Neural cell (in vitro differentiated cells): ENCODE measurements at regions not wholly inside any gene's neighbourhood (a gene's known extent, or its start where the extent isn't known, plus 50 kb on each side); places are given as distances from the start of the nearest gene placed in this dataset.

Experiments used
- H2AFZ ChIP-seq: fragments of 200-600, 300-800 bp; sonication (generic), shearing (Covaris generic); 2 replicates; pipeline ENCODE4 v1.6.0; 2014; ENCODE audit warnings: low read depth, mild to moderate bottlenecking, antibody characterized with exemption, low read length, moderate library complexity
- H3F3A ChIP-seq: fragments of 200-600 bp; shearing (Covaris generic); 2 replicates; pipeline ENCODE4 v1.6.1; 2016; ENCODE audit warnings: mild to moderate bottlenecking, moderate library complexity, mixed read lengths, antibody characterized with exemption, low read length; ENCODE audit not compliant: insufficient read depth, poor library complexity, severe bottlenecking
- H3K27ac ChIP-seq: fragments of 200-600, 300-800 bp; sonication (generic), shearing (Covaris generic); 2 replicates; pipeline ENCODE4 v1.5.1; 2014; ENCODE audit warnings: mild to moderate bottlenecking, low read length, moderate library complexity
- H3K27me3 ChIP-seq: fragments of 300-800, 200-600 bp; sonication (generic), shearing (Covaris generic); 2 replicates; pipeline ENCODE4 v1.6.0; 2014; ENCODE audit warnings: mild to moderate bottlenecking, low read depth, low read length, moderate library complexity; ENCODE audit not compliant: insufficient read depth
- H3K36me3 ChIP-seq: fragments of 300-800, 200-600 bp; sonication (generic), shearing (Covaris generic); 2 replicates; pipeline ENCODE4 v1.5.1; 2014; ENCODE audit warnings: mild to moderate bottlenecking, antibody characterized with exemption, low read length, moderate library complexity; ENCODE audit not compliant: insufficient read depth
- H3K4me2 ChIP-seq: fragments of 300-800, 200-600 bp; sonication (generic), shearing (Covaris generic); 2 replicates; pipeline ENCODE4 v1.6.0; 2014; ENCODE audit warnings: mild to moderate bottlenecking, low read length
- H3K4me3 ChIP-seq: fragments of 300-800, 200-600 bp; sonication (generic), shearing (Covaris generic); 2 replicates; pipeline ENCODE4 v1.5.1; 2014; ENCODE audit warnings: mild to moderate bottlenecking, low read length, moderate library complexity
- H3K79me2 ChIP-seq: fragments of 200-600 bp; shearing (Covaris generic); replicated peaks from 2 replicates; pipeline ENCODE4 v1.6.0; 2014; ENCODE audit warnings: mild to moderate bottlenecking, low read length, moderate library complexity; ENCODE audit not compliant: insufficient read depth
- H3K9ac ChIP-seq: fragments of 300-800, 200-600 bp; sonication (generic), shearing (Covaris generic); 2 replicates; pipeline ENCODE4 v1.6.1; 2016; ENCODE audit warnings: mild to moderate bottlenecking, low read length, mixed read lengths
- H3K9me2 ChIP-seq: fragments of 200-600 bp; shearing (Covaris generic); 2 replicates; pipeline ENCODE4 v1.6.1; 2016; ENCODE audit warnings: mild to moderate bottlenecking, low read length, mixed read lengths; ENCODE audit not compliant: insufficient read depth
- H3K9me3 ChIP-seq: fragments of 200-600, 300-800 bp; sonication (generic), shearing (Covaris generic); 2 replicates; pipeline ENCODE4 v1.6.1; 2016; ENCODE audit warnings: mild to moderate bottlenecking, mixed run types, low read length, moderate library complexity, mixed read lengths
- H4K20me1 ChIP-seq: fragments of 200-600 bp; shearing (Covaris generic); 2 replicates; pipeline ENCODE4 v1.6.1; 2016; ENCODE audit warnings: mild to moderate bottlenecking, mixed run types; ENCODE audit not compliant: insufficient read depth
- EP300 ChIP-seq: fragments of 450-650 bp; conservative IDR thresholded peaks from 2 replicates; pipeline ENCODE4 v1.6.1; 2014; ENCODE audit warnings: antibody characterized with exemption, mild to moderate bottlenecking, moderate library complexity; ENCODE audit not compliant: poor library complexity, severe bottlenecking
- EZH2 ChIP-seq: fragments of 200-600, 300-800 bp; shearing (Covaris generic), sonication (generic); IDR thresholded peaks from 2 replicates; pipeline ENCODE4 v1.6.1; 2014; ENCODE audit warnings: antibody characterized with exemption, low read length, borderline replicate concordance, mild to moderate bottlenecking; ENCODE audit not compliant: insufficient read depth, poor library complexity, severe bottlenecking
- MXI1 ChIP-seq: fragments of 450-650 bp; conservative IDR thresholded peaks from 2 replicates; pipeline ENCODE4 v1.6.1; 2014; ENCODE audit warnings: antibody characterized with exemption, mild to moderate bottlenecking; ENCODE audit not compliant: poor library complexity, severe bottlenecking
- POLR2AphosphoS5 ChIP-seq: IDR thresholded peaks from 2 replicates; pipeline ENCODE4 v1.6.1; 2012
- RAD21 ChIP-seq: fragments of 450-650 bp; conservative IDR thresholded peaks from 2 replicates; pipeline ENCODE4 v1.6.1; 2014; ENCODE audit warnings: antibody characterized with exemption, mild to moderate bottlenecking, moderate library complexity
- SMC3 ChIP-seq: fragments of 450-650 bp; conservative IDR thresholded peaks from 2 replicates; pipeline ENCODE4 v1.6.1; 2014; ENCODE audit warnings: antibody characterized with exemption, mild to moderate bottlenecking, moderate library complexity; ENCODE audit not compliant: poor library complexity
- TAF1 ChIP-seq: IDR thresholded peaks from 2 replicates; pipeline ENCODE4 v1.6.1; 2012; ENCODE audit warnings: low read depth
- TF ChIP-seq, protein P1 (sequence below): fragments of 450-650 bp; IDR thresholded peaks from 2 replicates; pipeline ENCODE4 v1.5.1; 2014; ENCODE audit warnings: antibody characterized with exemption, mild to moderate bottlenecking, moderate library complexity; ENCODE audit not compliant: poor library complexity, severe bottlenecking
- TF ChIP-seq, protein P2 (sequence below): IDR thresholded peaks from 2 replicates; pipeline ENCODE4 v1.6.1; 2012; ENCODE audit warnings: borderline replicate concordance

- Histone ChIP-seq H3K9me2 (no peaks in the 10 kb centered on the region), H3K79me2 (no peaks in the 10 kb centered on the region), H3K4me3 (no peak overlapping the region), H3K27ac (no peak overlapping the region), H2AFZ (no peak overlapping the region), H3K4me2 (no peak overlapping the region), H3K36me3 (no peaks in the 10 kb centered on the region), H3K27me3 (no peaks in the 10 kb centered on the region), H3K9ac (no peak overlapping the region), H4K20me1 (no peaks in the 10 kb centered on the region), H3K9me3 (no peaks in the 10 kb centered on the region), H3F3A (no peaks in the 10 kb centered on the region)
- TF ChIP-seq EP300, result no peak
- no peak for TF ChIP-seq TAF1
- TF ChIP-seq MXI1, result no peak
- no peak for TF ChIP-seq RAD21
- no peak for TF ChIP-seq EZH2
- no peak for TF ChIP-seq POLR2AphosphoS5
- TF ChIP-seq, protein P1, sequence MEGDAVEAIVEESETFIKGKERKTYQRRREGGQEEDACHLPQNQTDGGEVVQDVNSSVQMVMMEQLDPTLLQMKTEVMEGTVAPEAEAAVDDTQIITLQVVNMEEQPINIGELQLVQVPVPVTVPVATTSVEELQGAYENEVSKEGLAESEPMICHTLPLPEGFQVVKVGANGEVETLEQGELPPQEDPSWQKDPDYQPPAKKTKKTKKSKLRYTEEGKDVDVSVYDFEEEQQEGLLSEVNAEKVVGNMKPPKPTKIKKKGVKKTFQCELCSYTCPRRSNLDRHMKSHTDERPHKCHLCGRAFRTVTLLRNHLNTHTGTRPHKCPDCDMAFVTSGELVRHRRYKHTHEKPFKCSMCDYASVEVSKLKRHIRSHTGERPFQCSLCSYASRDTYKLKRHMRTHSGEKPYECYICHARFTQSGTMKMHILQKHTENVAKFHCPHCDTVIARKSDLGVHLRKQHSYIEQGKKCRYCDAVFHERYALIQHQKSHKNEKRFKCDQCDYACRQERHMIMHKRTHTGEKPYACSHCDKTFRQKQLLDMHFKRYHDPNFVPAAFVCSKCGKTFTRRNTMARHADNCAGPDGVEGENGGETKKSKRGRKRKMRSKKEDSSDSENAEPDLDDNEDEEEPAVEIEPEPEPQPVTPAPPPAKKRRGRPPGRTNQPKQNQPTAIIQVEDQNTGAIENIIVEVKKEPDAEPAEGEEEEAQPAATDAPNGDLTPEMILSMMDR, result no peak
- TF ChIP-seq, protein P2, sequence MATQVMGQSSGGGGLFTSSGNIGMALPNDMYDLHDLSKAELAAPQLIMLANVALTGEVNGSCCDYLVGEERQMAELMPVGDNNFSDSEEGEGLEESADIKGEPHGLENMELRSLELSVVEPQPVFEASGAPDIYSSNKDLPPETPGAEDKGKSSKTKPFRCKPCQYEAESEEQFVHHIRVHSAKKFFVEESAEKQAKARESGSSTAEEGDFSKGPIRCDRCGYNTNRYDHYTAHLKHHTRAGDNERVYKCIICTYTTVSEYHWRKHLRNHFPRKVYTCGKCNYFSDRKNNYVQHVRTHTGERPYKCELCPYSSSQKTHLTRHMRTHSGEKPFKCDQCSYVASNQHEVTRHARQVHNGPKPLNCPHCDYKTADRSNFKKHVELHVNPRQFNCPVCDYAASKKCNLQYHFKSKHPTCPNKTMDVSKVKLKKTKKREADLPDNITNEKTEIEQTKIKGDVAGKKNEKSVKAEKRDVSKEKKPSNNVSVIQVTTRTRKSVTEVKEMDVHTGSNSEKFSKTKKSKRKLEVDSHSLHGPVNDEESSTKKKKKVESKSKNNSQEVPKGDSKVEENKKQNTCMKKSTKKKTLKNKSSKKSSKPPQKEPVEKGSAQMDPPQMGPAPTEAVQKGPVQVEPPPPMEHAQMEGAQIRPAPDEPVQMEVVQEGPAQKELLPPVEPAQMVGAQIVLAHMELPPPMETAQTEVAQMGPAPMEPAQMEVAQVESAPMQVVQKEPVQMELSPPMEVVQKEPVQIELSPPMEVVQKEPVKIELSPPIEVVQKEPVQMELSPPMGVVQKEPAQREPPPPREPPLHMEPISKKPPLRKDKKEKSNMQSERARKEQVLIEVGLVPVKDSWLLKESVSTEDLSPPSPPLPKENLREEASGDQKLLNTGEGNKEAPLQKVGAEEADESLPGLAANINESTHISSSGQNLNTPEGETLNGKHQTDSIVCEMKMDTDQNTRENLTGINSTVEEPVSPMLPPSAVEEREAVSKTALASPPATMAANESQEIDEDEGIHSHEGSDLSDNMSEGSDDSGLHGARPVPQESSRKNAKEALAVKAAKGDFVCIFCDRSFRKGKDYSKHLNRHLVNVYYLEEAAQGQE, result no peak
- no peak for TF ChIP-seq SMC3
Observed at GRCh38 chr5:158601118-158601517, 498.6 kb downstream of the EBF1 start.

DNA sequence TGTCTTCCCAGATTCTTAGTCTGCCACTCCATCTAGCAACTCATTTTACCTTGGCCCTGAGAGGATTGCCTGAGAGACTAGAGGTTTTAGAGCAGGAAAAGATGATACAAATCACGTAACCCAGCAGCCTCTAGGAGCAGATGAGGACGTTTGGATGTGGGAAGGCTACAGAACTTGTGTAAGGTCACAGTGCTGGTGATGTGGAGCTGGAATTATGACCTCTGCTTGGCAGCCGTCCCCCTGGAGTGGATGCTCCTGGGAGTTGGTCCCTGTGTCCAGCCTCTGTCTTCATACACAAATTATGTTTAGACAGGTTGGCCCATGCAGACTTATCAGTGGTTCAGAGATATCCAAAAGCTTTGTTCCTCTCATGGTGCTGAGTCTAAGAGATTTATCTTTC lies 499.0 kb downstream of the EBF1 start:
- Histone ChIP-seq H2AFZ (no peak overlapping the region), H3K4me3 (no peak overlapping the region), H3K36me3 (no peaks in the 10 kb centered on the region), H3F3A (no peaks in the 10 kb centered on the region), H3K79me2 (no peaks in the 10 kb centered on the region), H3K9me2 (no peaks in the 10 kb centered on the region), H3K27me3 (no peaks in the 10 kb centered on the region), H4K20me1 (no peaks in the 10 kb centered on the region), H3K9me3 (no peaks in the 10 kb centered on the region), H3K4me2 (no peak overlapping the region), H3K9ac (no peak overlapping the region), H3K27ac (no peak overlapping the region)
- TF ChIP-seq SMC3, result no peak
- TF ChIP-seq EP300, result no peak
- TF ChIP-seq TAF1, result no peak
- TF ChIP-seq POLR2AphosphoS5, result no peak
- TF ChIP-seq MXI1, result no peak
- TF ChIP-seq RAD21, result no peak
- TF ChIP-seq, protein P2, result no peak
- no peak for TF ChIP-seq EZH2
- TF ChIP-seq, protein P1, result no peak
